ENCODE measurements at regions not wholly inside any gene's neighbourhood (a gene's known extent, or its start where the extent isn't known, plus 50 kb on each side); places are given as distances from the start of the nearest gene placed in this dataset.

GRCh38 chr4:153110739-153111138, 93.5 kb upstream of the TRIM2 start:
- H3K9me3 Mint-ChIP-seq (ENCODE audit: unreplicated experiment): no peaks in the 10 kb centered on the region
- H3K27me3 Mint-ChIP-seq (ENCODE audit: insufficient read depth, unreplicated experiment): no peaks in the 10 kb centered on the region
- H3K36me3 Mint-ChIP-seq (ENCODE audit: insufficient read depth, unreplicated experiment): no peaks in the 10 kb centered on the region
- ChIA-PET POLR2A (no interaction called here), CTCF (interaction anchor here (0.6 to 6.8 kb wide), 6 partner anchors 11 to 255 kb away, joined by 3 to 40 read pairs (median 9); no protein-coding TSS in a partner anchor)
- intact Hi-C loops (cut with micrococcal nuclease): no loop called here
- no peaks in the 10 kb centered on the region for H3K4me1 Mint-ChIP-seq (ENCODE audit: insufficient read depth, unreplicated experiment)
- no TSS peak for BruUV-seq (replicated peaks)
- H3K4me3 Mint-ChIP-seq (ENCODE audit: unreplicated experiment): no peak overlapping the region
- DNase-seq (ENCODE audit: unreplicated experiment): no peak
- H3K27ac Mint-ChIP-seq (ENCODE audit: low read depth, unreplicated experiment): no peak overlapping the region
- TF ChIP-seq, protein P1, sequence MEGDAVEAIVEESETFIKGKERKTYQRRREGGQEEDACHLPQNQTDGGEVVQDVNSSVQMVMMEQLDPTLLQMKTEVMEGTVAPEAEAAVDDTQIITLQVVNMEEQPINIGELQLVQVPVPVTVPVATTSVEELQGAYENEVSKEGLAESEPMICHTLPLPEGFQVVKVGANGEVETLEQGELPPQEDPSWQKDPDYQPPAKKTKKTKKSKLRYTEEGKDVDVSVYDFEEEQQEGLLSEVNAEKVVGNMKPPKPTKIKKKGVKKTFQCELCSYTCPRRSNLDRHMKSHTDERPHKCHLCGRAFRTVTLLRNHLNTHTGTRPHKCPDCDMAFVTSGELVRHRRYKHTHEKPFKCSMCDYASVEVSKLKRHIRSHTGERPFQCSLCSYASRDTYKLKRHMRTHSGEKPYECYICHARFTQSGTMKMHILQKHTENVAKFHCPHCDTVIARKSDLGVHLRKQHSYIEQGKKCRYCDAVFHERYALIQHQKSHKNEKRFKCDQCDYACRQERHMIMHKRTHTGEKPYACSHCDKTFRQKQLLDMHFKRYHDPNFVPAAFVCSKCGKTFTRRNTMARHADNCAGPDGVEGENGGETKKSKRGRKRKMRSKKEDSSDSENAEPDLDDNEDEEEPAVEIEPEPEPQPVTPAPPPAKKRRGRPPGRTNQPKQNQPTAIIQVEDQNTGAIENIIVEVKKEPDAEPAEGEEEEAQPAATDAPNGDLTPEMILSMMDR (IDR thresholded peaks at IDR 0.05; ENCODE audit: unreplicated experiment): no peak

DNA sequence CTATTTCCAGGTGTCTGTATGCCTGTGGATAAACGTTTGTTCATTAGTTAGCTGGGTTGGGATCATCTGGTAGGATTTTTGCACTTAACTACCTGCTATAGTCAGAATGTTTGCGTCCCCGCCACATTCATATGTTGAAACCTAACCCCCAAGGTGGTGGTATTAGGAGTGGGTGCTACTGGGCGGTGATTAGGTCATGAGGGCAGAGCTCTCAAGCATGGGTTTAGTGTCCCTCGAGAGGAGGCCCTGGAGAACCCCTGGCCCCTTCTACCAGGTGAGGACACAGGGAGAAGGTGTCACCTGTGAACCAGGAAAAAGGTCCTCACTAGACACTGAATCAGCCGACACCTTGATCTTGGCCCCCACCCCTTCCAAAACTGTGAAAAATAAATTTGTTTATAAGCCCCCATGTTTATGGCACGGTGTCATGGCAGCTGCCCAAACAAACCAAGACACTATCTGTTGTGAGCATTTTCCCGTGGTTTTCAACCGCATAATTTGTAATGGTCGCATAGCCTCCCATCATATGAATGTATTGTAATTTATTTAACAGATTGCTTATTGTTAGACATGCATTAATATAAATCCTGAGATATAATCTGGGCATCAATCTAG, 92.7 kb upstream of the TRIM2 start:
- TF ChIP-seq, protein P1 (IDR thresholded peaks at IDR 0.05; ENCODE audit: unreplicated experiment): no peak
- Mint-ChIP-seq H3K4me1 (ENCODE audit: insufficient read depth, unreplicated experiment) (no peaks in the 10 kb centered on the region), H3K27me3 (ENCODE audit: insufficient read depth, unreplicated experiment) (no peaks in the 10 kb centered on the region), H3K27ac (ENCODE audit: low read depth, unreplicated experiment) (no peak overlapping the region), H3K9me3 (ENCODE audit: unreplicated experiment) (no peaks in the 10 kb centered on the region), H3K36me3 (ENCODE audit: insufficient read depth, unreplicated experiment) (no peaks in the 10 kb centered on the region), H3K4me3 (ENCODE audit: unreplicated experiment) (no peak overlapping the region)
- no peak for DNase-seq (ENCODE audit: unreplicated experiment)
- intact Hi-C loops (cut with micrococcal nuclease): no loop called here
- ChIA-PET POLR2A (interaction anchor here (1.8 kb wide), 1 partner anchor 10 kb away, joined by 6 read pairs; no protein-coding TSS in a partner anchor), CTCF (interaction anchor here (0.6 to 8.1 kb wide), 6 partner anchors 16 to 256 kb away, joined by 3 to 59 read pairs (median 24); no protein-coding TSS in a partner anchor)
- no TSS peak for BruUV-seq (replicated peaks)

DNA sequence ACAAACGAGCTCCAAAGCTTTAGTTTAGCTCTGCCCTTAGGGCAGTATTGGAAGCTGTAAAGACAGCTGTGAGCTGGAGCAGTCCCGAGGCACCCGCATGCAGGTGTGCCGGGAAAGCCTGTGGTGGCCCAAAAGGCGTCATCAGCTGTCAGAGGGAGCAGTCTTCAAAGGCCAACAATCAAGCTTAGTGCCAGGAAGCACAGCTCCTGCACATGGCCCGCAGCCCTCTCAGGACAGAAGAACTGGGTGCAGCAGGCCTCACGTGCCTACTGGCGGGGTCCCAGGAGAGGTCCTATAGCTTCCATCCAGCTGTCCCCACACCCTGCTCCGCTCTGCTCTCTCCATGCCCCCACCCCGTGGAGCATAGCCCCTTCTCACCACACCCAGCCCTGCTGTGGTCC, 92.2 kb upstream of the TRIM2 start:
- intact Hi-C loops (cut with micrococcal nuclease): no loop called here
- TF ChIP-seq, protein P1 (IDR thresholded peaks at IDR 0.05; ENCODE audit: unreplicated experiment): no peak
- Mint-ChIP-seq H3K4me3 (ENCODE audit: unreplicated experiment) (no peak overlapping the region), H3K4me1 (ENCODE audit: insufficient read depth, unreplicated experiment) (no peaks in the 10 kb centered on the region), H3K9me3 (ENCODE audit: unreplicated experiment) (no peaks in the 10 kb centered on the region), H3K27me3 (ENCODE audit: insufficient read depth, unreplicated experiment) (no peaks in the 10 kb centered on the region), H3K36me3 (ENCODE audit: insufficient read depth, unreplicated experiment) (no peaks in the 10 kb centered on the region), H3K27ac (ENCODE audit: low read depth, unreplicated experiment) (no peak overlapping the region)
- no peak for DNase-seq (ENCODE audit: unreplicated experiment)
- ChIA-PET POLR2A (interaction anchor here (1.8 kb wide), 1 partner anchor 9 kb away, joined by 6 read pairs; no protein-coding TSS in a partner anchor), CTCF (interaction anchor here (0.7 to 8.1 kb wide), 4 partner anchors 15 to 46 kb away, joined by 3 to 59 read pairs (median 37); no protein-coding TSS in a partner anchor)
- no TSS peak for BruUV-seq (replicated peaks)

DNA sequence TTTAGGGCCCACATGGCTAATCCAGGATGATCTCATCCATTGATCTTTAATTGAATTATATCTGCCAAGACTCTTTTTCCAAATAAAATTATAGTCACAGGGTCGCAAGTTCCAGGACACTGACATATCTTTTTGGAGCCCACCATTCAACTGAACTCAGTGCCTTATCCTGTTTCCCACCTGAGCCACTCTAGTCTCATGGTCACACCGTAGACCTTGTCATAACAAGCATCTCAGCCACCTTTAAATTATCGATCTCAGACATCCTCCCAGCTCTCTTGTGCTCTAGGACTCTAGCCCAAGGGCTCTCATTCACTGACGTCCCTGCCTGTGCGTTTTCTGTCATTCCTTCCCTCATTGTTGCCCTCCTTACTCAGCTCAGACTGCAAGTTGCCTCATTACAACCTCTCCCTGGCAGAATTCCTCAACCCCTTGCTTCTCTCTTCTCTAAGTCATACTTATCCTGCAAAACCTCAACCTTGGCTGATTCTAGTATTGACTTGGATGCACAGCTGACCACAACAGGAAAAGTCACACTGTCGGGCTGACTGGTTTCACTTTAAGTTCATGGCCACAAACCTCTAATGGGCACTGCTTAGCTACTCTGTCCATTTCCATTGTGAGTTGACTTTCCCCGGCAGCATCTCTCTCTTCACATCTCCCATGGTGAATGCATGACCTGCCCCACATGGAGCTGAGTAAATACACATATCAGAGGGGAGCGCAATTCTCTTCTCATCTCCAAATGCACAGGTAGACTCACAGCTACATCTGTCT, 91.0 kb upstream of the TRIM2 start:
- intact Hi-C loops (cut with micrococcal nuclease): no loop called here
- TF ChIP-seq, protein P1 (IDR thresholded peaks at IDR 0.05; ENCODE audit: unreplicated experiment): no peak
- CTCF ChIA-PET: interaction anchor here (0.6 to 8.1 kb wide), 7 partner anchors 14 to 265 kb away, joined by 3 to 59 read pairs (median 6); partner anchors contain the start of gene FHDC1
- no peak for DNase-seq (ENCODE audit: unreplicated experiment)
- no peaks in the 10 kb centered on the region for H3K4me1 Mint-ChIP-seq (ENCODE audit: insufficient read depth, unreplicated experiment)
- no peaks in the 10 kb centered on the region for H3K9me3 Mint-ChIP-seq (ENCODE audit: unreplicated experiment)
- no peak overlapping the region for H3K27ac Mint-ChIP-seq (ENCODE audit: low read depth, unreplicated experiment)
- no peak overlapping the region for H3K4me3 Mint-ChIP-seq (ENCODE audit: unreplicated experiment)
- H3K27me3 Mint-ChIP-seq (ENCODE audit: insufficient read depth, unreplicated experiment): no peaks in the 10 kb centered on the region
- no peaks in the 10 kb centered on the region for H3K36me3 Mint-ChIP-seq (ENCODE audit: insufficient read depth, unreplicated experiment)
- POLR2A ChIA-PET: interaction anchor here (1.8 kb wide), 1 partner anchor 8 kb away, joined by 6 read pairs; no protein-coding TSS in a partner anchor
- no TSS peak for BruUV-seq (replicated peaks)
